ENCODE measurements at regions not wholly inside any gene's neighbourhood (a gene's known extent, or its start where the extent isn't known, plus 50 kb on each side); places are given as distances from the start of the nearest gene placed in this dataset.

GRCh38 chr2:163302141-163302540 lies 433.7 kb downstream of the FIGN start:
- DNase-seq (ENCODE audit: extremely low read depth, low read depth), result no peak

DNA sequence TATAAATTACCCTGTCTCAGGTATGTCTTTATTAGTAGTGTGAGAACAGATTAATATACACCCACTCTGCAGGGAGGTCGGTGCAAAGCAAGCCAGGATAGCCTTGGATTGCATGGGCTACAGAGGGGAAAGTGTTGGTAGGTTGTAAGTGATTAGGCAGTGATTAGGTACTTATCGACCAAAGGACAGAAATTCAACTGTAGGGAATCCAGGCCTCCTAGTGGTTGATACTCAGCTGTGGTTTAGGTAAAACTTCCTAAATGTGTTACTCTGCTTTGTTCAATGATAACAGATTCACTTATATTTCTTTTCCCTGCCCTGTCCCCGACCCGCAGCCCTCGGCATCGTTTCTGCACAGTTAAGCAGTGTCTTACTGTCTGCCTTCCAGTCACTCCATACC lies 444.0 kb downstream of the FIGN start:
- no peak for DNase-seq (ENCODE audit: extremely low read depth, low read depth)

DNA sequence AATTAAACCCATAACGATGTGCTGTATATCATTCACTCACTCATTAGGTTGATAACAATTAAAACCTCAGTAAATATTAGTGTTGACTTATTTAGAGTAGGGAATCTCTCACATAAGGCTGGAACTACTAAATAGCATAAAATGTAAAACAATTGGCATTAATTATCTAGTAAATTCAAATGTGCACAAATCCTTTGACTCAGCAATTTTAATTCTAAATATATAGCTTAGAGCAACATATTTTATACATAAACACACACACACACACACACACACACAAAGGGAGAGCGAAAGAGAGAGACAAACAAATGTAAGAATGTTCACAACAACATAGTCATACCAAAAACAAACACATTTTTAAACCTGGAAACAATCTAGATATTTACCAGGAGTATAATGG lies 443.1 kb upstream of the KCNH7 start:
- DNase-seq (ENCODE audit: extremely low read depth, low read depth), result no peak

DNA sequence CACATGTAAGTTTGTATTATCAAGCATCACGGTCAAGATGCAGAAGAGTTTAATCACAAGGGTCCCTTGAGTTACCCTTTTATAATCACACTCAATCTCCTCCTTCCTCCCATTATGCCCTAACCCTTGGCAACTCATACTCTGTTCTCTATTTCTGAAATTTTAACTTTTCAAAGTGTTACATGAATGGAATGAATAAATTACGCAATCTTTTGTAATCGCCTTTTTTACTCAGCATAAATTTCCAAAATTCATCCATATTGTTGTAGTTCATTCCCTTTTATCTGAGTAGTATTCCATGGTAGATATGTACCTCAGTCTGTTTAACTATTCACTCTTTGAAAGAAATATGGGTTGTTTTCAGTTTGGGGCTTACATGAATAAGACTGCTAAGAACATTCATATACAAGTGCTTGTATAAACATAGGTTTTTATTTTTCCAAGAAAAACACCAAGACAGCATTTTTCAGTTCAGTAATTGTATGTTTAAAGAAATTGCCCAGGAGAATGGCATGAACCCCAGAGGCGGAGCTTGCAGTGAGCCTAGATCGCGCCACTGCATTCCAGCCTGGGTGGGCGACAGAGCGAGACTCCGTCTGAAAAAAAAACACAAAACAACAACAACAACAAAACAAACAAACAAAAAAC lies 430.9 kb upstream of the KCNH7 start:
- DNase-seq (ENCODE audit: extremely low read depth, low read depth), result no peak

- peak; percentile 94 for DNase-seq (ENCODE audit: extremely low read depth, low read depth)
Measured at GRCh38 chr2:163266772-163267171, 428.2 kb upstream of the KCNH7 start.

- no peak for DNase-seq (ENCODE audit: extremely low read depth, low read depth)
Measured at GRCh38 chr2:163265562-163265961, 427.0 kb upstream of the KCNH7 start.

GRCh38 chr2:163264341-163264740 lies 425.8 kb upstream of the KCNH7 start:
- no peak for DNase-seq (ENCODE audit: extremely low read depth, low read depth)

GRCh38 chr2:163259489-163259888 lies 420.9 kb upstream of the KCNH7 start:
- DNase-seq (ENCODE audit: extremely low read depth, low read depth), result no peak

- no peak for DNase-seq (ENCODE audit: extremely low read depth, low read depth)
Measured at GRCh38 chr2:163255086-163255485, 416.5 kb upstream of the KCNH7 start.

- DNase-seq (ENCODE audit: extremely low read depth, low read depth), result no peak
Measured at GRCh38 chr2:163253621-163254285, 415.2 kb upstream of the KCNH7 start.

- no peak for DNase-seq (ENCODE audit: extremely low read depth, low read depth)
Measured at GRCh38 chr2:163252199-163252598, 413.6 kb upstream of the KCNH7 start.

- no peak for DNase-seq (ENCODE audit: extremely low read depth, low read depth)
Measured at GRCh38 chr2:163248376-163249253, 410.0 kb upstream of the KCNH7 start.

DNA sequence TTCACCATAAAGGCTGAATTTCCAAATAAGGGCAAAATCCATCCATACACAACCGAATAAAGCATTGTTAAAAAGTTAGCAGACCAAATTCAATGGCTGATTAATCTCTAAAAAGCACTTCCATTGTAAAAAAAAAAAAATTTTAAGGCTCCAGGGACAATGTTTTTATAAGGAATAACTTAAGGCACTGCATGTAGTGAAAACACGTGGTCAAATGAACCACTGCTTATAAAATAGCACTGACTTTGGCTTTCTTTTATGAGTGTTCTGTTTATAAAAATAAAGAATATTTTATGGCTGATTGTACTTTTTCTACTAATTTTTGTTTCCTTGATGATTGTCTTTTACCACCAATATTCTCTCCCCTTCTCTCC lies 409.3 kb upstream of the KCNH7 start:
- DNase-seq (ENCODE audit: extremely low read depth, low read depth), result no peak

DNA sequence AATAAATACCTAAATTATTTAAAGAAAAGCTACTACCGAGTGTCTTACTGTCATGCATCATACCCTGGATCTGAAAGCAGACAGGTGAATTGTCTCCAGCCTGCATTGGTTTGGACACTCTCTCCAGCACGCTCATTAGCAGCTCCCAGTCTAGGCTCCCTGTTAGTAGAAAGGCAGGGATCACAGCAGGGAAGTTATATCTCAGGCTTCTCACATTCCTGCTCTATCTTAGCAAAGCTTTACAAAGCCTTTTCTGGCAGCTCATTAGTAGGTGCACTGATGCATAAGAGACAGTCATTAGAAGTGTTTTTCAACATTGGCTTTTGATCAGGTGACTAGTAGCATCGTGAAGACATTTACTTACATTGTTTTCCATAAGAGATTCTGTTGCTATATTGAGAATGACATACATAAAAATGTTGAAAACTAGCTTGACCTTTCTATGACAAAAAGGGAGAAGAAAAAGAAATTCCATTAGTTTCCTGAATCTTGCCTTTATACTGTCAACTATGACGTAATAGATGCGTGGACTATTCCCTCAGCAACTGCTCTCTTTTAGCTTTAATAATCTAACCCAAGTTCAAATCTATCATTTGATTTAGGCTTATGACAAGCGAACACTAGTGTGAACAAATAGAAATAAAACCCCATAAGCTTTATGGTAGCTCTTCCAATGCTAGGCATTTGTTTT lies 408.7 kb upstream of the KCNH7 start:
- DNase-seq (ENCODE audit: extremely low read depth, low read depth), result no peak

DNA sequence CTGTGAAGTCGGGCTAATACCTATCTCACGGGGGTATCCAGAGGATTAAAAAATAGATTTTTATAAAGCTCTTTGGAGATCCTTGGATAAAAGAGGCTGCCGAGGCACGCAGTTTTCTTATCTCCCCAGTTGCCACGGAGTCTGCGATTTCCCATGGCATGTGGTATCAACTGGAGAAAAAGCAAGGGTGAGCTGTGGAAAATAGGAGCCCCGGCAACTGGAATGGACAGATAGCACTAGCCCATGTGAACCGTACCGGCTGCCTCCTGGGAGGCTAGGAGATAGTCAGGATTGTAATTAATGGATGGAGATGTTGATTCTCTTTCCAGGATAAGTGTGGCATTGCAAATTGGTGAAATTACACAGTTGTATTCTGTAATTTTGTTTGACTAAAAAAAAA lies 407.6 kb upstream of the KCNH7 start:
- no peak for DNase-seq (ENCODE audit: extremely low read depth, low read depth)

- DNase-seq (ENCODE audit: extremely low read depth, low read depth), result no peak
Measured at GRCh38 chr2:163236553-163236952, 398.0 kb upstream of the KCNH7 start.

DNA sequence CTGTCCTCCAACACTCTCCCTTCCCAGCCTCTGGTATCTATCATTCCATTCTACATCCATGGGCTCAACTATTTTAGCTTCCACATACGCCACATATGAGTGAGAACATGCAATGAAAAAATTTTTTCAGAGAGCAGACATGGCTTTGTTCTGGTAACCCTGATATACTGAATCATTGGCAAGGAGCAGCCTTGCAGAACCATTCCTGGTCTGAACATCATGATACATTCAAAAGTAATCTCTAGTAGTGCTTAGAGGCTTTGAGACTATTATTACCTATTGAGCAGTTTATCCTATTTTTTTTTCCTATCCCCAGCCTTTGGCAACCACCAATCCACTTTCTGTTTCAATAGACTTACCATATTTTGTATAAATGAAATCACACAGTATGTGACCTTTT lies 393.1 kb upstream of the KCNH7 start:
- no peak for DNase-seq (ENCODE audit: extremely low read depth, low read depth)

- peak; percentile 42 for DNase-seq (ENCODE audit: extremely low read depth, low read depth)
Measured at GRCh38 chr2:163213661-163214081, 375.1 kb upstream of the KCNH7 start.

- peak; percentile 30 for DNase-seq (ENCODE audit: extremely low read depth, low read depth)
Measured at GRCh38 chr2:163210430-163210918, 371.9 kb upstream of the KCNH7 start.

- no peak for DNase-seq (ENCODE audit: extremely low read depth, low read depth)
Measured at GRCh38 chr2:163207693-163208370, 369.3 kb upstream of the KCNH7 start.
